CD4-positive, alpha-beta T cell treated with Interleukin-4 for 4 hours (primary cell): ENCODE measurements at regions not wholly inside any gene's neighbourhood (a gene's known extent, or its start where the extent isn't known, plus 50 kb on each side); places are given as distances from the start of the nearest gene placed in this dataset.

ENCODE experiments used
- DNase-seq: peaks from one replicate; pipeline ENCODE4 v3.0.0-alpha.2; 2020

DNA sequence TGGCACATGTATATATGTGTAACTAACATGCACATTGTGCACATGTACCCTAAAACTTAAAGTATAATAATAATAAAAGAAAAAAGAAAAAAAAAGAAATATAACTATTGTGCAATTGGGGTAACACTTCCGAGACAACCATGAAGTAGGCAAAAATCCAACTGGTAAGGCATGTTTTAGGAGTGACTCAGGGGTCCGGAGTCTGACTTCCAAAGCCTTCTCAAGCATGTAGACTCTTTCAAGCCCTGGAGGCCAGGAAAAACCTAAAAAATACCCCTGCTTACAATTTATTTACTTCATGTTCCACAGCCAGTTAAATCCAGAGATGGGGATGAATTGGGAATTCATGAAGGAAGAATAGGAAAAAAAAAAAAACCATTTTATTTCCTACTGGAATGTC, 161.3 kb upstream of the PHACTR1 start:
- DNase-seq: no peak

DNA sequence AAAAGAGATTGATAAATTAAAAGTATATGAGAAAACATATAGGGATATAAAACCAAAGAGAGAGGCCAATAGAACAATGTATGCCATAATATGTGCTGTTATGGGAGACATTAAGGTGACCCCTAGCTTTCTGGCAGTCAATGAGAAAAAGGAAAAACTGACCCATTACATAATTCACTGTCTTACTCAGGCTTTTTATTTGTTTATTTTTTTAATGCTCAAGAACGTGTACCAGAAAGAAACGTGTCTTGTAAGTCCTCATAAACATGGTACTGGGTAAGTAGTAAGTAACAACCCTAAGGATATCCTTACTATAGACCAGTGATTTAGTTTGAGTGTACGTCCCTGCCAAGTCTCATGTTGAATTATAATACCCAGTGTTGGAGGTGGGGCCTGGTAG, 160.8 kb upstream of the PHACTR1 start:
- no peak for DNase-seq

DNA sequence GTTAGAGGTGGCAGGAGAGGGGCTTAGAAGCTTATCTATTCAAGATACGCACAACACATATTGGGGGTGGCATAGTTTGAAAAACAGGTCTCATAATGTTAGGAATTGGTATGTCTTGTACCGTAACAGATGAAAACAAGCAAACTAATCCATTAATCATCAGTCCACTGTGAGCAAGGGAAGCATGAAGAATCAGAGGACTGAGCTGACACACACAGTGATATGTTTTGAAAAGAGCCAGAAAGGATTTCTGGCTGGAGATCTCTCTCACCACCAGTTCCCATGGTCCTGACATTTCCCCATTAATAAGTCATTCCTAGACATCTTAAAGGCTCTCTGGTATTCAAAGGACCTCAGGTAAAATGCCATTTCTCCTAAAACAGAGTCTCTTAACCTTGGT, 158.8 kb upstream of the PHACTR1 start:
- no peak for DNase-seq

DNA sequence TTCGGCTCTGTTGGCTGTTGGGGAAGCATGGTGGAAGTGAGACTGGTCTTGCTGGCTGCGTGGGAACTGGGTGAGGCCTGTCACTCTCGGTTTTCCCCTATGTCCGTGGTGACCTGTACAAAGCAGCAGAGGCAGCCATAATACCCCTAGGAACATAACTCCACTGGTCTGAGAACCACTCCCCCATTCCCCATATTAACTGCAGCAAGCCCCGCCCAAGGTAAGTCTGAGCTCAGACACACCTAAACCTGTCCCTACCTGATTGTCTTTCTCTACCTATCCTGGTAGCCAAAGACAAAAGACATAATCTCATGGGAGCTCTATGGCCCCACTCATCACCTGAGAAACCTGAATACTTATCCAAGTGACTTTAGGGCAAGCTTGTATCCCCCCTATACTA, 156.3 kb upstream of the PHACTR1 start:
- no peak for DNase-seq

DNA sequence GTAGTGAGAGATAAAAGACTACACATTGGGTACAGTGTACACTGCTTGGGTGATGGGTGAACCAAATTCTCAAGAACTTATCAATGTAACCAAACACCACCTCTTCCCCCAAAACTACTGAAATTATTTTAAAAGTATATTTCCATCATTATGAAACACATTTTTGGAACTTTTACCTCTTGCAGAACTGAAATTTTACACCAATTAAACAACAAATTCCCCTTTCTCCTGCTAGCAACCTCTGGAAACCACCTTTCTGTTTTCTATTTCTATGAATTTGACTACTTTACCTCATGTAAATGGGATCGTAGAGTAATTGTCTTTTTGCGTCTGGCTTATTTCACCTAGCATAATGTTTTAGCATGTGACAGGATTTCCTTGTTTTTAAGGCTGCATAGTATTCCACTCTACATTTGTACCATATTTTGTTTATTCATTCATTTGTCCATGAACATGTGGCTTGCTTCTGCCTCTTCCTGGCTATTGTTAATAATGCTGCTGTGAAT, 149.9 kb upstream of the PHACTR1 start:
- no peak for DNase-seq

DNA sequence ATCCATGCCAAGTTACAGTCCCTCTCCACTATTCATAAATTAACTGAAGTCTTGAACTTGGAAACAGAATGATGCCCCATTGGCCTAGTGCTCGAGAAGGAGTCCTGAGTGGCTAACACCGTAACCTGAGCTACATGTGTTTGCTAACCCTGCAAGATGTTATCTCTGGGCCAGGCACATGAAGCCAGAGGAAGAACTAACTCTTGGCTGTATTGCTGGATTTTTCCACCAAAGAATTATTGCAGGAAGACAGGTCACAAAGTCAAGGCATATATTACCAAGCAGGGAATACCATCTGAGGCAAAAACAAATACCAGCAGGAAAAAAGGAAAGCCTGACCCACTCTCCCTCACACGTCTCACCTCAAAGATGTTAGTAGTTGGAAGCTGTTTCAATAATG, 148.9 kb upstream of the PHACTR1 start:
- no peak for DNase-seq

DNA sequence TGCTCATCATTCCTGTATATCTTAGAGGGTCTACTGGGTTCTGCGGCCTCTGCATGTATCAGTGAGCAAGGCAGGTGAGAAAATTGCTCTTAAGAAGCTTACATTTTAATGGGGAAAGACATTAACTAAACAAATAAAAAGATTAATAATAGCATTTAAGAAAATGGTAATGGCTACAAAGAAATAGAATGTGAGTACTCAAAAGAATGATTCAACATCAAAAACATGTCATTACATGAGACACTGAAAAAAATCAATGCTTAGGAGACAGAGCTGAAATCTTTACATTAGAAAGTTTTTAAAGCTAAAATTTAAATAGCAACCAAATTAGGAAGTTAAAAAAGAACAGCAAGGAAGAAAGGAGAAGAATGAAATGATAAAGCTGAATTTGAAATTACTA, 146.9 kb upstream of the PHACTR1 start:
- no peak for DNase-seq

DNA sequence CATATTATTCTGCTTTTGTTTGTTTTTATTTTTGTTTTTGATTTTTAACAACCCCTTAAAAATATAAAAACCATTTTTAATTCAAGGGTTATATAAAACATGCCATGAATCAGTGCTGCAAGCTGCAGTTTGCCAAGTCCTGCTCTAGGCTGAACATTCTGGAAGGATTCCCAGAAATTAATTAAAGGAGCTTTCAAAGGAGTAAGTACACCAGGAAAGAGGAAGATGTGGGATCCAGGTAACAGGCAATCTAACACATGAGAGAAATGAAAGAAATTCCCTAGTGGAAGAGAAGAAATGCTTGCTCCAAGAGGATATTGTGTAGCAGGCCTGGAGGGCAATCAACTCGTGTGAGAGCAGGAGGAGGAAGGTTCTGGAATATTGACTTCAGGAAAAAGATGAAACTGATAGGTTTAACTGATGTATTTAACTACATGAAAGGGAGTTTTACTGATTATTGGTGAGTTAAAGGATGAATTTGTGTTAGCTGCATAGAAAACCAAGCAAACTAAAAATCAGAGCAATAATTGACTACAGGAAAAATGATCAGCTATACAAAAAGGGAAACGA, 146.0 kb upstream of the PHACTR1 start:
- DNase-seq: no peak

DNA sequence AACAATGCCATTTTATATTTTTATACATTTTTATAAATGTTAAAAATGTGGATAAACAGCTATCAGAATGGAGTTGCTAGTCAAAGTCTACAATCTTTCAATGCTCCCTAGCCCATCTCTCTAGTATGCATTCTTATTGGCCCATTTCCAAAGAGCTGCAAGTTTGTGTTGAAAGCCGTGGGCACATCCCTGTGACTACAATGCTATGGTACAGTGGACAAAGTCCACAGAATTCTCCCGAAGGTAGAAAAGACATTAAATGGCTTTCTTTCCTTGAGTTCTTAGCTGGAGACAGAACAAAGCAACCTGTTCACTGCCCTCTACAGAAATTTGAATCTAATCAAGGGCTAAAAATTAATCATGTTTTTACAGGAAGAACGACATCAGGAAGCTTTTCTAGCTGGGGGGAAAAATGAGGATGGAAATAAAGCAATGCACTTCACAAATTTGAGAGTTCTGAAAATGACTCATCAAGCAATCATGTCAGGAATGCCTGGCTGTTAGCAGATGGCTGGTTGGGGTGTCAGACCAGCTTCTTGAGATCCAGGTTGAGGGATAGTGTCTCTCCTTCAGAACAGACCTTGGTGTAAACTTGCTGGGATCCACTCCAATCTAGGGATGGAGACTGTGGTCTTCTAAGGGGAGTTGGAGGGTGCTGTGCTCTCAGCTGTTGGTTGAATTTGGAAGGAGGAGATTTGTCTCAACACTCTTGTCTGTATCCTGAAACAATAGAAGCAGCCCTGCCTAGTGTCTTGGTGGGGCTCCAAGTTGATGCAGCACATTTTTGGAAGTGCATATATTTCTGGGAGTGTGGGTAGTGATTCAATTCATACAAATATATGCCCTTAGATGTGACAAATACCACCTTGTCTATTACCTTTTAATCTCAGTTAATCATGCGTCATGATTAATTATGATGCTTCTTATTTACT, 143.4 kb upstream of the PHACTR1 start:
- DNase-seq: no peak

DNA sequence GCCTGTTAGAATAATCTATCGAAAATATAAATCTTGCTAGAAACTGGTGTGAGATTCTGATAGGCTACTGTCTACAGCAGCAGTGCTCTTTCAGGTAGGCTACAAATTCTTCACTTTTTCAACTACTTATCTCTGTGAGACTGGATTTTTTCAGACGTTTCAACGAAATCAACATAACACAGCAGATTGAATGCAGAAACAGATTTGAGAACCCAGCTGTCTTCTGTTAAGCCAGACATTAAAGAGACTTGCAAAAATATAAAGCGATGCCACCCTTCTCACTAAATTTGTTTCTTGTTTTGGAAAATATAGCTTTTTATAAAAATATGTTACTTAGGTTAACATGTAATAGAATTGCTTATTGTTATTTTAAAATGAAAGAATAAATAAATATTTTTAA, 140.6 kb upstream of the PHACTR1 start:
- no peak for DNase-seq

DNA sequence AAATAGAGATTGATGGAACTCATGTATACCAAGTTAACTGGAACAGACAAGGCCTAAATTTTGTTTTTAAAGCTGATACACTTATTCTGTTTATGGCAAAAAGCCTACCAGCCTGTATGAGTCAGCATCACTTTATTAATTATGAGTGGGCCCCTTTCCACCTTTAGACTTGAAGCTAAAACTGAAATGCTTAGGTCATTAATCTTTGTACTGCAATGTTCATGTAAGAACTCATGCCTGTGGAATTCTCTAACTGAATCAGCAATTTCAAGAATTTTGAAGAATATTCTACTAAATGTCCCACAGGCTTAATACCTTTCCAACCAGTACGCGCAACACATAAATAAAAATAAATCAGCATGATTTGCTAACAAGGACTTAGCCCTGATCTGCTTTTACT, 140.2 kb upstream of the PHACTR1 start:
- DNase-seq: no peak

DNA sequence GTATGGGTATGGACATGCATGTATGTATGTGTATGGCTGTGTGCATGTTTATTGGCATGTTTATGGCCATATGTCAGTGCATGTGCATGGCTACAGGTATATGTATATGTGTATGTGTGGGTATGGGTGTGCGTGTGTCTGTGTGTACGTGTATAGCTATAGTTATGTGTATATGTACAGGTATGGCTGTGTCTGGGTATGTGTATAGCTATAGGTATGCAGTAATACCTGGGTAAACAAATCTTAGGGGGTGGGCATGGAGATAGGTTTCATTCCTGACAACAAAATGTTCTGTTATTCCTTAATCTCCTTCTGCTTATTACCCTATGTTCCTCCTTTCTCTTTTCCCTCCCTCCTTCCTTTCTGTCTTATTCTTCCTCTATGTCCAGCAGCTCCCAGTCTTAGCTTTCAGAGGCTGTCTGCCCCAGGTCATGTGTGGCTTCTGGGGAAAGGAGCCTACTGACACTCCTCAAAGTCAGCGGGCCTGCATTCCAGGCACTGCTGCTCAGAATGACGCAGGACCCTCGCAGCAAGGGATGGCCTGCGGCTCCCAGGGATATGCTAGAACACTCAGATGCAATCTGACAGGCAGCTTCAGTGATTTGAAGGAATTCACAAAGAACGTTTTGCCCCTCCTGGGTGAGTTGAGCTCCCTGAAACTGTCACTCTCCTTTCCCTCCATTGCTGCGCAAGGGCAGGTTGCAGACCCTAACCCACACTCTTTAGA, 139.3 kb upstream of the PHACTR1 start:
- no peak for DNase-seq

DNA sequence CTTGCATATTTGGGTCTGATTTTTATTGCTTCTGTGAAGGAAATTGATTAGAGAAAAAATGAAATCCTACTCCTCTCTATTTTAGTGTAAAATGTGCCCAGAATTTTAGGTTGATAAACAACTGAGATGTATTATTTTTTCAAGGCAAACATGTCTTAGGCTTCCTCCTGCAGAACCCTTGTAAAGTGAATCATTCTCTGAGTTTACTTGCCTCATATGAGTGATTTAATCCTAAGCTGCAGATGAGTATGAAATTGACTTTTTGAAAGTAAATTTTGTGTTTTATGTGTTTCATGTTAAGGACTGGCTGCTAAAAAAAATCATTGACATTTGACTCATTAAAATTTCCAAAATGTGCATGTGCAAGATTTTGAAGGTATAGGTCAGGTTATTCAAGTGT, 138.5 kb upstream of the PHACTR1 start:
- no peak for DNase-seq

DNA sequence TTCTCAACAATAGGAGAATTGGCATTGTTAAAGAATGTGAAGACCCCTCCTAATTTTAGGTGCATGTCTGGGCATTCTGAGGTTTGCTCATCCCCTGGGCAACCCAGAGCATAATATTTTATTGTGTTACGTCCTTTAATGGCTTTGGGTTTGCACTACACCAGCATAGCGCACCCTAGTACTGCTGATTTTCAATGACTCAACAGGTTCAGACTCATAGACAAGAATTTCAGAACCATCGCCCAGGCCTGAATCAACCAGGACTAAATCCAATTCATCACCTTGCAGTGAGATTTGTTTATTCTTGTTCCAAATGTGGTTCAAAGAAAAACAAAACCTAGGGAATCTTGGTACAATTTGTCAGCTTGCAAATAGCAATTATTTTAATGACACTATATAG, 137.8 kb upstream of the PHACTR1 start:
- no peak for DNase-seq

DNA sequence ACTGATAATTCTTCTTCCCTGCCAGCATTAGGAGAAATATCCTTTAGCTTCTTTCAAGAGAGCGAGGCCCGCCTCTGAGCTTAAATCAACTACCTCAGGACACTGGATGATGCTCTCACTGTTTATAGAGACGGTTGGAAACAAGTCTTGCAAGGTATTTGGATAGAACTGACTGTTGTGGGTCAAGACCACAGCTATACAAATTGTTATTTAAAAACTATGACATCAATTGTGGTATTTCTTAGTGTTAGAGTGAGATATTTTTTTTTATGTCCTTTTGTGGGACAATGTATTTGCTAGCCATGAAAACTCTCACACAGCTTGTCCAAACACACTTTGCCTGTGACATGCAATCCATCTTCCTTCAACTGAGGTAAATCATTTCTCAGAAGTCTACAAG, 136.3 kb upstream of the PHACTR1 start:
- no peak for DNase-seq

DNA sequence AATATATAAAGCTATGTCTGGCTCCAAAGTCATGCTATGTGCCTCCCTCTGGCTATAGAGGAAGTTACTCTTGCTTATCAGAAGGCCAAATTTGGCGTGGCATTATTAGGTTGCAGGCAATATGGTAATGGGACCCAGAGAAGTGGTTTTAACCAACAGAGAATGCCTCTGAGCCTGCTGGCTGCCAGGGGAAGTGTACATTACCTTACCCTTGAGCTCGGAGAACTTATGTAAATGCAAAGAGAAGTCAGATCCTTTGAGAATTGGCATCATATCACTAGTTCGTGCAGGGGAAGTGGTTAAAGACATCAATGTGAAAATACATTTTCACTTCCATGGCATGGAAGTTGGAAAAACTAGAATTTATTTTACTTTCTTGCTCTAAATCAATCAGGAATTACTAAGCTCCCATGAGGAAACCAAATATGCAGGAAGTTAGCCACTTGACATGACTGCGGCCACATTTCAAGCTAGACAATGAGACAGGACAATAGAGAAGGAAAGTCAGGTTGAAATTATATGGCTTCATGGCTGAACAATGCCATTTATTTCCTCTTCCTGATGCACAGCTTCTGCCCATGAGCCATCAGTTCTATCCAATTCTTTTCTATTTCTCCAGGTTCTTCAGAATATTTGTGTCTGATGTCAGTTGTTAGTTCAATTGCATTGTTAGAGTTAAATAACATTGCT, 134.0 kb upstream of the PHACTR1 start:
- DNase-seq: no peak

DNA sequence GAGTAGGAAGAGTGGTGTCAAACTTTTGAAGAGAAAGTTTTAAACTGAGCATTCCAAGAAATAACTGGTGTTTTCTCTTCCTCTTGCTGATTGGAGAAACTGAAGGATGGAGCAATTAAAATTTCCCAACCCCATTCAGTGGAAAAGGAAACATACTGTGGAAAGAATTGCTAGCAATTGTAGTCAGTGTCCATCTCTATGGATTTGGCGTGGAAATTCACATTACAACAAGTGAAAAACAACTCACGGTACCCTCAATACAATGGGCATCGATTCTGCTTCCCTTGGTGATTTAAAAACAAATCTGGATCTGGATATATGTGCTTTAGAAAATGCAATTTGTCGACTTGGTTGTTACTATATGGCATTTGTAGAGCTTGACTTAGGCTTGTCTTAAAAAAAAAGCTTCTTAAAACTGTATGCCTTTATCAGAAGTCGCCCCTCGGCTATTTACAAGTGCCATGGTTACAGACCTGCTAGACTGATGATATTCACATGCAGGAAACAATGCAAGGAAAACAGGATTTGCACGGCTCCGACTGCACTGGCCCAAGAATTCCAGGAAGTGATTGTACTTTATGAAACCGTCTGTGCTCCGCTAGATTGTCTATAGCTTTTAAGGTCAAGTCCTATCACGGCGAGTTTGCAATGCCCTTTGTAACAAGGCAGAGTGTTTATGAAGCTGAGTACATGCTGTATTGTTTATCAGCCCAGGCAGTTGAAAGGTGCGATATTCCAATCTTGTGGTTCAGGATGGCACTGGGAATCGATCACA, 131.7 kb upstream of the PHACTR1 start:
- DNase-seq: no peak

DNA sequence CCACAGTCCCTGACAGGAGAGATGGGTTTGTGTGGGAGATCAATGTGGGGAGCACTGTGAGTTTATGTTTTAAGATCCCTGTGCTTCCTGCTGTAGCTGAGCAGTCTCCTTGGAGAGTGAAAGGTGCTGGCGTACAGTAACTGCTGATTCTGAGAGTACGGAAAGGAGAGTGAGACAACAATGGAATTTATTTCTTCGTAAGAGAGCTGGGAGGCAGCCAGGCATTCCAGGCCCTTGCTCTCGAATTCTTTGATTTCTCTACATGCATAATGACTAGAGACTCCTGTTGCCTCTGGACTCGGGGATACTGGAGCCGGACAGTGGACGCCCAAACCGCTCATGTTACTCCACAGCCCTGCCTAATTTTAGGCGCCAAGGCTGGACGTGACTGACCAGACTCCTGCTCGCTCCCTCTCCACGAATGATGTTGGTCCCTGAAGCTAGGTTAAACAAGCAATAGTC, 131.0 kb upstream of the PHACTR1 start:
- no peak for DNase-seq

DNA sequence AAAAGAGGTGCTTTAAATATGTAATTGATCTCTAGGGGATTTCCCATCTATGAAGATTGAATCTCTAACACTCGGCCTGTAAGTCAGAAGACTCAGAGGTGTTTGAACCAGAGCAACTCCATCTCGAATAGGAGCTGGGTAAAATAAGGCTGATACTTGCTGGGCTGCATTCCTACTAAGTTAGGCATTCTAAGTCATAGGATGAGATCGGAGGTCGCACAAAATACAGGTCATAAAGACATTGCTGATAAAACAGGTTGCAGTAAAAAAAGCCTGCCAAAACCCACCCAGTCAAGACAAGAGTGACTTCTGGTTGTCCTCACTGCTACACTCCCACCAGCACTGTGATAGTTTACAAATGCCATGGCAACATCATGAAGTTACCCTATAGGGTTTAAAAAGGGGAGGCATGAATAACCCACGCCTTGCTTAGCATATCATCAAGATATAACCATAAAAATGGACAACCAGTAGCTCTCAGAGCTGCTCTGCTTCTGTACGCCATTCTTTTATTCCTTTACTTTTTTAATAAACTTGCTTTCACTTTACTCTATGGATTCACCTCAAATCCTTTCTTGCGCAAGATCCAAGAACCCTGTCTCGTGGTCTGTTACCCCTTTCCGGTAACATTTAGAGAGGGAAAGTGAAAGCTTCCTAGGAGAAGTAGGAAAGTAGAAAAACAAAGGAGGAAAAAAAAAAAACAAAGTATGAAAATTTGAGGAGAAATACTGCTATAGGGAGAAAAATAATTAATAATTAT, 129.7 kb upstream of the PHACTR1 start:
- no peak for DNase-seq

DNA sequence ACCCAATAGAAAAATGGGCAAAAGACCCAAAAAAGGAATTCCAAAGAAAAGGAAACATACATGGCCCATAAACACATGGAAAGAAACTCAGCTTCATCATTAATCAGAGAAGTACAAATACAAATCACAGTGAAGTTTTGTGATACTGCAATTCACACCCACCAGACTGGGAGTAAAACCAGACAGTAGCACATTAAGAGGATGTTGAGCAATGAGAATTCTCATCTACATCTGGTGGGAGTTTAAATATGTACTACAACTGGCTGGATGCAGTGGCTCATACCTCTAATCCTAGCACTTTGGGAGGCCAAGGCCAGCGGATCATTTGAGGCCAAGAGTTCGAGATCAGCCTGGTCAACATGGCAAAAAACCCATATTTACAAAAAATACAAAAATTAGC, 125.7 kb upstream of the PHACTR1 start:
- DNase-seq: no peak

DNA sequence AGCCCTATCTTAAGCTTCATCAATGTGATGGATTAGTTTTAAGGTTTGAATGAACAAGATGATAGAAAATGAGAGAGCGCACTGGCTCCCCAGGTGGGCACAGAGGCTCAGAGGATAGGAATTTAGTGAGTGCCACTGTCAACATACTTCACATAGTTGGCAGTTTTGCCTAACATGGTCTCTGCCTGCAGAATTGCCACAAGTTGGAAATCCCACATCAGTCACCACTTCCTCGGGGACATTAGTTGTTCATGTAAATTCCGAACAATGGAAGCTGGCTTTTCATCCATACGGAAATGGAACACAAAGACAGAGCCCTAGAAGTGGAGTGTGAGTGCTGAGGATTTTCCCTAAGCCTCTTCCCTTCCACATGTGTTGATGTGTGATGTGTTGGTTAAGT, 123.9 kb upstream of the PHACTR1 start:
- no peak for DNase-seq
